ENCODE measurements at regions not wholly inside any gene's neighbourhood (a gene's known extent, or its start where the extent isn't known, plus 50 kb on each side); places are given as distances from the start of the nearest gene placed in this dataset.

DNA sequence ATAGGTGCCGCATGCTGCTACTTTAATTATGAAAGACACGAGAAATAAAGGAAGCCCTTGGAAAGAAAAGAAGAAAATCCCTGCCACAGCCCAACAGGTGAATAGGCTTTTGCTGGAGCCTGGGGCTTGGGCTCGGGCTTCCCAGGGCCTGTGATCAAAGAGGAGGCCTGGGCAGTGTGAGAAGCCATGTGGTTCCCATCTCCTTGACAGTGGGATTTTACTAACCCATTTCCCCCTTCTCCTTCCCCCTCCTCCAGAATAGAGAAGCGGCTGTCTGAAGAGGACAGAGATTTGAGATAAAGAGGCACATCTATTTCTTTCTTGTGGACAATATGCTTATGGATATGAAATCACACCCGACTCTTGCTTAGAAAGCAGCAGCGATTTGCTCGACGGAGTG, 369.1 kb downstream of the MCTP2 start:
- 0 out of 2 replicates have a peak, but pooled peaks cover 3% of the 10 kb centered on the region for H3K9me3 ChIP-seq
- no peak overlapping the region for H3K27ac ChIP-seq
- no peak overlapping the region for H3K4me2 ChIP-seq
- no peaks in the 10 kb centered on the region for H3K36me3 ChIP-seq
- TF ChIP-seq Cebpa-rat (IDR thresholded peaks at IDR 0.05): no peak
- H3K9ac ChIP-seq: no peak overlapping the region
- H3K4me1 ChIP-seq: no peaks in the 10 kb centered on the region
- H3K4me3 ChIP-seq: no peak overlapping the region
- H4K20me1 ChIP-seq: no peaks in the 10 kb centered on the region
- no peaks in the 10 kb centered on the region for H3K27me3 ChIP-seq

DNA sequence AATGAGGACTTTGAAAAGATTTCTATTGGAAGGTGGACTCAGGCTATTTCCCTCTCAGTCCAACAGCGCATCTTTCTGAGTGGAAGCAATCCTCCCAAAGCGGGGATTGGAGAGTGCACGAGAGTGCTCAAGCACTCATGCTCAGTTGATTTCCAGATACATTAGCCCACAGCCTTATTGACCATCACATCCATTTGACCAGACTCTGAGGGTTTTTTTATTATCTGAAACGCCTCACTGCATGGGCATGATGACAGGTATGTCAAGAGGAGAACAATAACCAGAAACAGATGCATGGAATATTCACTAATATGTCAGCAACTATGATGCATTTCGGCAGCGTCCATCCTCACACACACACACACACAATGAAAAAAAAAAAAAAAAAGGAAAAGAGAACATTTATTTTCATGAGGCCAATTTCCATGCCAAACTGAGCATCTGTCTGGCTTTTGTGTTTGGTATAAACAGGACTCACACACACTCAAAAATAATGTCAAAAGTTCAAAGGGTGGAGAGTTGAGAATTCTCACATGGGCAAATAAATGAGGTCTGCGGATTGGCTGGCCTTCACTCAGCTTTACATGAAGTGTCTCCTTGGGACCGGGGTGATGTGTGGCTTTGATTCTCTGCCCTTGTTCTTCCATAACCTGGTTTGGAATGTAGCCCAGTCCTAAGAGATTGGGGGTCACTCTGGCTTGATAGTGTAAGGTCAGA, 371.6 kb downstream of the MCTP2 start:
- Histone ChIP-seq H3K4me1 (peaks cover 24% of the 10 kb centered on the region), H3K4me2 (no peak overlapping the region), H3K27me3 (no peaks in the 10 kb centered on the region), H4K20me1 (no peaks in the 10 kb centered on the region), H3K27ac (no peak overlapping the region), H3K9ac (no peak overlapping the region), H3K4me3 (no peak overlapping the region), H3K9me3 (0 out of 2 replicates have a peak, but pooled peaks cover 4% of the 10 kb centered on the region), H3K36me3 (no peaks in the 10 kb centered on the region)
- no peak for TF ChIP-seq Cebpa-rat (IDR thresholded peaks at IDR 0.05)

DNA sequence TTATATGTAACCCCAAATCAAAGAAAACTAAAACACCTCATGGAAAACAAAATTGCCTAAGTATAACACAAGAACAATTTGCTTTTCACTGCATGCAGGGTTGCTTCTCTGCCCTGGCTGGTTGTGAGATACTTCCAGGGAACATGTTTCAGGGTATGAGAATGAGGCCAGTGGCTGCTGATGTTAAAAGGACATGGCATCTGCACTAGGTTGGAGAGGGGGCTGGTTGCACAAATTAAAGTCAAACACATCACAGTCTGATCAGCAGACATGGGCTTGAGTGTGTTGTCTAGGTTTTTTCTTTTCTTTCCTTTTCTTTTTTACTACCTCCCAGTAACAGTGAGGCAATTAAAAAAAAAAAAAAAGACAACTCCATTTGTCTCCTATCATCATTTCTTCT, 374.9 kb downstream of the MCTP2 start:
- Histone ChIP-seq H3K4me1 (peaks cover 41% of the 10 kb centered on the region), H3K4me2 (peak overlapping the region; percentile 80), H3K27me3 (no peaks in the 10 kb centered on the region), H3K9ac (no peak overlapping the region), H3K9me3 (0 out of 2 replicates have a peak, but pooled peaks cover 4% of the 10 kb centered on the region), H3K27ac (no peak overlapping the region), H4K20me1 (no peaks in the 10 kb centered on the region), H3K4me3 (no peak overlapping the region), H3K36me3 (no peaks in the 10 kb centered on the region)
- TF ChIP-seq Cebpa-rat (IDR thresholded peaks at IDR 0.05): no peak

DNA sequence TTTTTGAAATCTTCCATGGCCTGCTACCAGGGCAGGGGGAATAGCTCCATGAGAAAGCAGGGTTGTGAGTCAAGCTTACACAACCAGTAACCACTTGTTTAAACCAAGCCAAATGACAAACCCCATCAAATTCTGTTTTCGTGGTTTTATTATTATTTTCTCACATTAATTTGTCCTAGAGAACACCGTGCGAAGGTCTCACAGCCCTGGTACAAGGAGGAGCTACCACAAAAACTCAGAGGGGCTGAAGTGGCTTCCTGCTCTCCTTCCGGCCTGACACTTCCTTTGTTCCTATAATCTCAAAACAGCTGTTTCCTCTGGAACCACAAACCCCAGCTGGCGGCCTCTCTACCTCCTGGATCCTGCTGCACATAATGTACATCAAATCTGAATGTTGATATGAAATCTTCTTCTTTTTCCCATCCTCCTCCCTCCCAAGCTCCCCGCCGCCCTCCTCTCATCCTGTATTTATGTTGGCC, 375.9 kb downstream of the MCTP2 start:
- Histone ChIP-seq H3K9me3 (0 out of 2 replicates have a peak, but pooled peaks cover 4% of the 10 kb centered on the region), H3K27ac (peak overlapping the region; percentile 46; the same call in 1 of the 2 replicates), H3K9ac (no peak overlapping the region), H3K36me3 (no peaks in the 10 kb centered on the region), H3K4me3 (peak overlapping the region; percentile 11; the same call in 1 of the 2 replicates), H3K4me2 (peak overlapping the region; percentile 80), H3K27me3 (no peaks in the 10 kb centered on the region), H4K20me1 (no peaks in the 10 kb centered on the region), H3K4me1 (peaks cover 41% of the 10 kb centered on the region)
- TF ChIP-seq Cebpa-rat (IDR thresholded peaks at IDR 0.05): no peak

DNA sequence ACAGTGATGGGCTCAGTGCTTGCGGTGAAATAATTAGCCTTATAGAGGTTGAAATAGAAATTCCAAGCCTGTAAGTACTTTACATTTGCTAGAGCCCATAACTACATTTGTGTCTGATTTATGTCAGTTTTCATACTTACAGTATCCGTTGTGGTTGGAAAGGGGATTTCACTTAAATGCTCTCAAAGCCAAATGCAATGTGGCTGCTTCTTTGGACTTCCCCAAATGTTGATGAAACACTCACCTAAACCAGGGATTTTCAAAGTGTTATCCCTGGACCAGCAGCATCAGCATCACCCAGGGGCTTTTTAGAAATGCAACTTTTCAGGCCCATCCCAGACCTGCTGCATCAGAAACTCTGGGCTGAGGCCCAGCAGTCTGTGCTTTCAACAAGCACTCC, 378.7 kb downstream of the MCTP2 start:
- H3K4me2 ChIP-seq: peak overlapping the region; percentile 12; the same call in 1 of the 2 replicates
- TF ChIP-seq Cebpa-rat (IDR thresholded peaks at IDR 0.05): no peak
- H3K27me3 ChIP-seq: no peaks in the 10 kb centered on the region
- H4K20me1 ChIP-seq: no peaks in the 10 kb centered on the region
- 0 out of 2 replicates have a peak, but pooled peaks cover 4% of the 10 kb centered on the region for H3K9me3 ChIP-seq
- no peak overlapping the region for H3K9ac ChIP-seq
- H3K36me3 ChIP-seq: no peaks in the 10 kb centered on the region
- H3K4me1 ChIP-seq: peaks cover 61% of the 10 kb centered on the region
- H3K4me3 ChIP-seq: no peak overlapping the region
- H3K27ac ChIP-seq: no peak overlapping the region

DNA sequence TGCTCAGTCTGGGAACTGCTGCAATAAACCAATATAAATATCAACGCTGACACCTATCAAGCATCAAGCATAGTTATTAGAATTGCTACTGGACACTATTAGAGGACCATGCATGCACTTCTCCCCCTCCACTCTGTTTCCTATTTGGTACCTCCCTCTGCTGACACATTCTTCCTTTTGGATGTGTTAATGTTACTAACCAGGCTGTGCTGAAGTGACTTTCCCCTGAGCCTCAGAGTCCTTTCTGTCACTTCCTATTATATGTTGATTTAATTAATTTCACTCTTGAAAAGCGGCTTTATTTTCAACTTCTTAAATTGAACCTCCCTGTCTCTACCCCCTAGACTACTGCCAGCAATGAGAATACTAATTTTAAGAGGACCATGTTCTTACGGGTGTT, 379.1 kb downstream of the MCTP2 start:
- H3K27me3 ChIP-seq: no peaks in the 10 kb centered on the region

DNA sequence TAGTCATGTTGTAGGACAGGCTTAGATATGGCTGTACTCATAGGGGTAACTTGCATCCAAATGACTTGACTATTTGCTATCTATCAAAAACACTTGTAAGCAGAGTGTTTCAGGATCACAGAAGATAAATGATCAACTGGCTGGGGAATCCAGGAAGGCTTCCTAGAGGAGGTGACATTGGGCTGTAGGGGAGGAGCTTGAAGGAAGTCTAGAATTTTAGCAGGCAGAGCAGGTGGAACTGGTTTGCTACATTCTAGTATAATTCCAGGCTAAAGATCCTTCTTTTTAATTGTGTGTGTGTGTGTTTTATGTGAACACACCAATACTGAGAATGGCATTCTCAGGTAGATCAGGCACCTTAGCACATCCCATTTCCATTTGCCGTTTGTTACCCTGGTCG, 380.3 kb downstream of the MCTP2 start:
- H3K4me1 ChIP-seq: peaks cover 50% of the 10 kb centered on the region
- H3K4me2 ChIP-seq: no peak overlapping the region
- H3K27ac ChIP-seq: no peak overlapping the region
- no peaks in the 10 kb centered on the region for H4K20me1 ChIP-seq
- no peak for TF ChIP-seq Cebpa-rat (IDR thresholded peaks at IDR 0.05)
- no peak overlapping the region for H3K9ac ChIP-seq
- no peaks in the 10 kb centered on the region for H3K9me3 ChIP-seq
- no peaks in the 10 kb centered on the region for H3K27me3 ChIP-seq
- H3K4me3 ChIP-seq: no peak overlapping the region
- H3K36me3 ChIP-seq: no peaks in the 10 kb centered on the region

More for the DNA sequence above, 379.1 kb downstream of the MCTP2 start:
- Histone ChIP-seq H3K36me3 (no peaks in the 10 kb centered on the region), H3K4me1 (peaks cover 61% of the 10 kb centered on the region), H3K27ac (no peak overlapping the region), H3K9ac (no peak overlapping the region), H3K4me2 (peak overlapping the region; percentile 12; the same call in 1 of the 2 replicates), H4K20me1 (no peaks in the 10 kb centered on the region), H3K4me3 (no peak overlapping the region), H3K9me3 (0 out of 2 replicates have a peak, but pooled peaks cover 1% of the 10 kb centered on the region)
- no peak for TF ChIP-seq Cebpa-rat (IDR thresholded peaks at IDR 0.05)

DNA sequence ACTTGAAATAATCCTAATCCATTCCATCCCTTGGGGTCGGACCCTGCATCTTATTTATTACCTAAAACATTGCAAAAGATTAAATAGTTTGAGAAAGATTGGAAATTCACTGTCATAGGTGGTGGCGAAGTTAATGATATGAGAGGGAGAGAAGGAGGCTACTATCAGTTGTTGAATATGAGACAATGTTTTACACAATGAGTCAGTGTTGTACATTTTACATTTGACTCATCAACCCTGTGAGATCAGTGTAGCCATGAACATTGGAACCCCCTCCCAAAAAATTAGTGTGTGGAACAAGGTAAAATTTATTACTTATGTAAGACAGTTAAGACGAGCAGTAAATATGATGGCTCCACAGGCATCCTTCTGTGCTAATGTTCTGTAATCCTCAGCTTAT, 384.3 kb downstream of the MCTP2 start:
- Histone ChIP-seq H3K4me2 (no peak overlapping the region), H3K27ac (no peak overlapping the region), H3K27me3 (no peaks in the 10 kb centered on the region), H3K9ac (no peak overlapping the region), H3K9me3 (no peaks in the 10 kb centered on the region), H3K4me1 (peaks cover 37% of the 10 kb centered on the region), H3K36me3 (no peaks in the 10 kb centered on the region), H3K4me3 (no peak overlapping the region), H4K20me1 (no peaks in the 10 kb centered on the region)
- no peak for TF ChIP-seq Cebpa-rat (IDR thresholded peaks at IDR 0.05)

DNA sequence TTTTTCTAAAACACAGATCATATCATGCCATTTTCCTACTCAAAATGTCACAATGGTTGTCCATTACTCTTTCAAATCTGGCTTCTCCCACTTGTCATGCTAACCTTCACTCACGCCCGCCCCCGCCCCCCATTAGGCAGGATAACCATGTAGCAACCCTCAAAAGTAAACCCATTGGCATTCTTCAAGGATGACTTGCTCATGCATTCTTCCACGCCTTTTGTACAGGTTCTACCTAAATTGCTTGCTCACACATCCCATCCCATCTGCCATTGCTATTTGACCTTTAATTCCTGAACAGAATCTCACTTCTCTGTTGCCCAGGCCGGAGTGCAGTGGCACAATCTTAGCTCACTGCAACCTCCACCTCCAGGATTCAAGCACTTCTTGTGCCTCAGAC, 389.3 kb downstream of the MCTP2 start:
- peaks cover 18% of the 10 kb centered on the region for H3K4me1 ChIP-seq
- H3K9me3 ChIP-seq: no peaks in the 10 kb centered on the region
- no peaks in the 10 kb centered on the region for H4K20me1 ChIP-seq
- no peak for TF ChIP-seq Cebpa-rat (IDR thresholded peaks at IDR 0.05)
- no peak overlapping the region for H3K4me2 ChIP-seq
- H3K27me3 ChIP-seq: no peaks in the 10 kb centered on the region
- H3K4me3 ChIP-seq: no peak overlapping the region
- H3K27ac ChIP-seq: no peak overlapping the region
- no peaks in the 10 kb centered on the region for H3K36me3 ChIP-seq
- no peak overlapping the region for H3K9ac ChIP-seq

DNA sequence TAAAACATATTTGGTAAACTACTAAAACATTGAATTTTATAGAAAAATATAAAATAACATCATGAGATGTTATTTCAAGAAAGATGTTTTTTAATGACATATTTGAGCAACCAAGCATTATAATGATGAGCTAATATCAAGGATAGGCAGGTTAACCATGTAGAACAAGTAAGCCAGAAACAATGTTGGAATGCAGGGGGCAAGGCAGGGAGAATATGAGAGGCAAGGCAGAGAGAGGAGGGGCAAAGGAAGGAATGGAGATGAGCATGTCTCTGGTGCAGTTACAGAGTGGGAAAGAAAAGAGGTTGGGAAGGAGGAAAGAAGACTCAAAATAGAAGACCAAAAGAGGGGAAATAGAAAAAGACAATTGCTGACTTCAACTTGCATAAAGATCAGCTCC, 390.4 kb downstream of the MCTP2 start:
- no peak overlapping the region for H3K9ac ChIP-seq
- no peak overlapping the region for H3K4me3 ChIP-seq
- no peak overlapping the region for H3K4me2 ChIP-seq
- no peaks in the 10 kb centered on the region for H3K36me3 ChIP-seq
- no peaks in the 10 kb centered on the region for H4K20me1 ChIP-seq
- H3K27ac ChIP-seq: no peak overlapping the region
- no peaks in the 10 kb centered on the region for H3K9me3 ChIP-seq
- H3K27me3 ChIP-seq: no peaks in the 10 kb centered on the region
- TF ChIP-seq Cebpa-rat (IDR thresholded peaks at IDR 0.05): no peak
- peaks cover 18% of the 10 kb centered on the region for H3K4me1 ChIP-seq

Measured in BLaER1 (cell line).